ENCODE measurements at regions not wholly inside any gene's neighbourhood (a gene's known extent, or its start where the extent isn't known, plus 50 kb on each side); places are given as distances from the start of the nearest gene placed in this dataset.

GRCh38 chr10:29131952-29132547 is 156.8 kb upstream of the LYZL1 start (continued):
- TF ChIP-seq PBX2 (CRISPR knock-in tag; IDR thresholded peaks at IDR 0.05; ENCODE audit: low read depth) (no peak), PBX2 (tag; conservative IDR thresholded peaks at IDR 0.05; ENCODE audit: low read depth) (peak; percentile 94), ZNF77 (CRISPR knock-in tag; IDR thresholded peaks at IDR 0.05) (no peak), NELFE (IDR thresholded peaks at IDR 0.05; ENCODE audit: insufficient read depth, insufficient read length) (no peak), KLF6 (CRISPR knock-in tag; IDR thresholded peaks at IDR 0.05; ENCODE audit: borderline replicate concordance) (no peak), ZNF398 (CRISPR knock-in tag; IDR thresholded peaks at IDR 0.05) (no peak), NFRKB (IDR thresholded peaks at IDR 0.05; ENCODE audit: low read depth) (no peak; the same call in 1 of the 2 replicates), HDAC6 (IDR thresholded peaks at IDR 0.05; ENCODE audit: low read depth, low read length) (no peak), CREM (IDR thresholded peaks at IDR 0.05; ENCODE audit: low read depth) (peak; percentile 56; the same call in 1 of the 2 replicates), NCOA1 (IDR thresholded peaks at IDR 0.05; ENCODE audit: low read depth) (peak; percentile 61; the same call in 1 of the 2 replicates), ATF6 (CRISPR knock-in tag; IDR thresholded peaks at IDR 0.05) (no peak), FOXA3 (CRISPR knock-in tag; conservative IDR thresholded peaks at IDR 0.05 in 1 of 2, IDR thresholded peaks at IDR 0.05 in 1 of 2) (peak; percentile 30 to 81; a peak in 2 of 4 replicates), TAF15 (IDR thresholded peaks at IDR 0.05; ENCODE audit: low read depth, low read length) (no peak), ZNF696 (CRISPR knock-in tag; conservative IDR thresholded peaks at IDR 0.05) (no peak), ZNF764 (CRISPR knock-in tag; IDR thresholded peaks at IDR 0.05; ENCODE audit: low read depth) (no peak), EHMT2 (IDR thresholded peaks at IDR 0.05) (no peak), MBD2 (IDR thresholded peaks at IDR 0.05; ENCODE audit: borderline replicate concordance, low read depth) (0 out of 2 replicates have a peak, but pooled peaks have one; percentile 71), ZKSCAN1 (IDR thresholded peaks at IDR 0.05; ENCODE audit: low read depth, low read length) (no peak)
- TF ChIP-seq, protein P1, sequence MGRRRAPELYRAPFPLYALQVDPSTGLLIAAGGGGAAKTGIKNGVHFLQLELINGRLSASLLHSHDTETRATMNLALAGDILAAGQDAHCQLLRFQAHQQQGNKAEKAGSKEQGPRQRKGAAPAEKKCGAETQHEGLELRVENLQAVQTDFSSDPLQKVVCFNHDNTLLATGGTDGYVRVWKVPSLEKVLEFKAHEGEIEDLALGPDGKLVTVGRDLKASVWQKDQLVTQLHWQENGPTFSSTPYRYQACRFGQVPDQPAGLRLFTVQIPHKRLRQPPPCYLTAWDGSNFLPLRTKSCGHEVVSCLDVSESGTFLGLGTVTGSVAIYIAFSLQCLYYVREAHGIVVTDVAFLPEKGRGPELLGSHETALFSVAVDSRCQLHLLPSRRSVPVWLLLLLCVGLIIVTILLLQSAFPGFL (CRISPR knock-in tag; IDR thresholded peaks at IDR 0.05): no peak
